ENCODE measurements at regions not wholly inside any gene's neighbourhood (a gene's known extent, or its start where the extent isn't known, plus 50 kb on each side); places are given as distances from the start of the nearest gene placed in this dataset.
A peak's percentile ranks its signal among the peaks of the same experiment; 100 is the strongest.

GRCh38 chr1:234772345-234773147 is 162.6 kb upstream of the IRF2BP2 start (continued):
- no peak for TF ChIP-seq ZMAT5 (CRISPR knock-in tag; IDR thresholded peaks at IDR 0.05; ENCODE audit: borderline replicate concordance, low read depth)
- no peak for TF ChIP-seq ATF6 (CRISPR knock-in tag; conservative IDR thresholded peaks at IDR 0.05)
- TF ChIP-seq ZNF501 (CRISPR knock-in tag; IDR thresholded peaks at IDR 0.05) = peak; percentile 83
- TF ChIP-seq FOXA3 (CRISPR knock-in tag; IDR thresholded peaks at IDR 0.05) = peak; percentile 74; the same call in 1 of the 2 replicates
- TF ChIP-seq BRCA1 (CRISPR knock-in tag; IDR thresholded peaks at IDR 0.05) = no peak
- TF ChIP-seq ZNF816 (CRISPR knock-in tag; IDR thresholded peaks at IDR 0.05; ENCODE audit: borderline replicate concordance) = 0 out of 2 replicates have a peak, but pooled peaks have one; percentile 56
- no peak for TF ChIP-seq HNRNPLL (IDR thresholded peaks at IDR 0.05; ENCODE audit: low read depth, low read length, poor library complexity, severe bottlenecking)
- TF ChIP-seq KLF6 (CRISPR knock-in tag; IDR thresholded peaks at IDR 0.05) = no peak; the same call in 1 of the 2 replicates
- peak; percentile 83; the same call in 1 of the 2 replicates for TF ChIP-seq FOXK1 (CRISPR knock-in tag; IDR thresholded peaks at IDR 0.05; ENCODE audit: borderline replicate concordance, low read depth)
- no peak for TF ChIP-seq KIAA2018 (CRISPR knock-in tag; IDR thresholded peaks at IDR 0.05; ENCODE audit: borderline replicate concordance)
- TF ChIP-seq TEAD3 (CRISPR knock-in tag; optimal IDR thresholded peaks at IDR 0.05; ENCODE audit: borderline replicate concordance) = peak; percentile 98
- no peak for TF ChIP-seq HIVEP1 (CRISPR knock-in tag; IDR thresholded peaks at IDR 0.05)
- 0 out of 2 replicates have a peak, but pooled peaks have one; percentile 9 for TF ChIP-seq NFE2L2 (IDR thresholded peaks at IDR 0.05; ENCODE audit: low read length)
- no peak for TF ChIP-seq RARG (CRISPR knock-in tag; IDR thresholded peaks at IDR 0.05; ENCODE audit: low read depth)
- no peak for TF ChIP-seq ZNF550 (CRISPR knock-in tag; IDR thresholded peaks at IDR 0.05; ENCODE audit: borderline replicate concordance)
- TF ChIP-seq ZNF512 (CRISPR knock-in tag; IDR thresholded peaks at IDR 0.05) = no peak
- no peak for TF ChIP-seq GLI4 (CRISPR knock-in tag; IDR thresholded peaks at IDR 0.05; ENCODE audit: borderline replicate concordance)
